Neural progenitor cell (in vitro differentiated cells): ENCODE measurements at regions not wholly inside any gene's neighbourhood (a gene's known extent, or its start where the extent isn't known, plus 50 kb on each side); places are given as distances from the start of the nearest gene placed in this dataset.

Source experiments
- CTCF ChIP-seq: fragments of 200-600 bp; sonication (generic); IDR thresholded peaks from 2 replicates; pipeline ENCODE4 v1.5.1; 2017; ENCODE audit warnings: antibody characterized with exemption, mild to moderate bottlenecking
- EZH2 ChIP-seq: fragments of 200-600 bp; sonication (generic); IDR thresholded peaks from 2 replicates; pipeline ENCODE4 v1.6.1; 2017; ENCODE audit warnings: antibody characterized with exemption, mild to moderate bottlenecking, moderate library complexity

- TF ChIP-seq CTCF (no peak), EZH2 (no peak)
Measured at GRCh38 chr6:43978473-43979346, 148.5 kb downstream of the MRPL14 start.
